ENCODE measurements at regions not wholly inside any gene's neighbourhood (a gene's known extent, or its start where the extent isn't known, plus 50 kb on each side); places are given as distances from the start of the nearest gene placed in this dataset.

- no peak for TF ChIP-seq CTCF (IDR thresholded peaks at IDR 0.05; ENCODE audit: low read depth, low read length)
- TF ChIP-seq EZH2phosphoT487 (IDR thresholded peaks at IDR 0.05; ENCODE audit: low read depth) = no peak
Measured at GRCh38 chr2:128982670-128983069, 664.0 kb upstream of the HS6ST1 start.
